Left lung (tissue), 4 donors: ENCODE measurements at regions not wholly inside any gene's neighbourhood (a gene's known extent, or its start where the extent isn't known, plus 50 kb on each side); places are given as distances from the start of the nearest gene placed in this dataset.
"Not testable (repeated sequence)": the region's sequence is repeated elsewhere in the genome, so short reads cannot be mapped to it uniquely, and the experiment has no call there.

ENCODE experiments used
- ATAC-seq: fragments of 200-7000 bp; cut with Tn5 transposase; one replicate; pipeline ENCODE4 v1.9.1; 2020; ENCODE audit warnings: moderate library complexity
- DNase-seq, 4 donors: peaks; one replicate each; pipeline ENCODE4 v3.0.0-alpha.2; 2013 to 2020
- H3K27ac ChIP-seq, 2 donors: fragments of 200-600 bp; sonication (generic) in 1 of 2; one replicate each; pipeline versions ENCODE4 v1.5.0 to v1.8.0; 2020 to 2021
- H3K27me3 ChIP-seq, 2 donors: fragments of 200-600 bp; sonication (generic) in 1 of 2; one replicate each; pipeline versions ENCODE4 v1.5.0 to v1.8.0; 2020 to 2021
- H3K36me3 ChIP-seq, 2 donors: fragments of 200-600 bp; sonication (generic) in 1 of 2; one replicate each; pipeline versions ENCODE4 v1.5.0 to v1.8.0; 2020 to 2021
- H3K4me1 ChIP-seq, 2 donors: fragments of 200-600 bp; one replicate each; pipeline ENCODE4 v1.8.0; 2021
- H3K4me3 ChIP-seq, 2 donors: fragments of 200-600 bp; sonication (generic) in 1 of 2; one replicate each; pipeline versions ENCODE4 v1.5.0 to v1.8.0; 2020 to 2021; ENCODE audit warnings: mild to moderate bottlenecking in 1 of 2
- H3K9me3 ChIP-seq, 2 donors: fragments of 200-600 bp; sonication (generic) in 1 of 2; one replicate each; pipeline versions ENCODE4 v1.5.0 to v1.8.0; 2020 to 2021
- CTCF ChIP-seq, 2 donors: fragments of 200-600 bp; sonication (generic) in 1 of 2; IDR thresholded peaks; one replicate each; pipeline versions ENCODE4 v1.5.0 to v1.8.0; 2021; ENCODE audit warnings: antibody characterized with exemption in 2 of 2
- intact Hi-C, 2 donors: fragments of 100-400 bp; cut with DNase I; formaldehyde crosslinking; loops; one replicate each; pipeline versions ENCODE4 v1.11.2 to v1.14.2; 2022
- donor health status: DM: no; HTN: yes; CAD: no.
- donor health status: DM: no; HTN: no; CAD: no.

- Histone ChIP-seq H3K4me3 (no peak overlapping the region), H3K9me3 (no peaks in the 10 kb centered on the region), H3K27me3 (no peaks in the 10 kb centered on the region), H3K4me1 (no peaks in the 10 kb centered on the region), H3K27ac (no peak overlapping the region), H3K36me3 (no peaks in the 10 kb centered on the region)
- no peak for TF ChIP-seq CTCF (IDR thresholded peaks at IDR 0.05)
- intact Hi-C loops = no loop called here
- ATAC-seq (no peak), DNase-seq (no peak)
Measured at GRCh38 chrX:3420316-3420715, 73.9 kb upstream of the MXRA5 start.

- no peak for TF ChIP-seq CTCF (IDR thresholded peaks at IDR 0.05)
- H3K27ac ChIP-seq = no peak overlapping the region
- no peak overlapping the region for H3K4me3 ChIP-seq
- H3K27me3 ChIP-seq = no peaks in the 10 kb centered on the region
- intact Hi-C loops = no loop called here
- H3K4me1 ChIP-seq = no peaks in the 10 kb centered on the region
- H3K36me3 ChIP-seq = no peaks in the 10 kb centered on the region
- ATAC-seq (no peak), DNase-seq (no peak)
- no peaks in the 10 kb centered on the region for H3K9me3 ChIP-seq
Measured at GRCh38 chrX:3415011-3415410, 68.6 kb upstream of the MXRA5 start.

- H3K9me3 ChIP-seq, DNase-seq, H3K4me1 ChIP-seq, H3K36me3 ChIP-seq, intact Hi-C loops, H3K27me3 ChIP-seq, H3K27ac ChIP-seq, ATAC-seq, H3K4me3 ChIP-seq: not testable (repeated sequence)
Measured at GRCh38 chrX:3411626-3412025, 65.2 kb upstream of the MXRA5 start.

GRCh38 chrX:3409936-3410335 is 63.5 kb upstream of the MXRA5 start:
- H3K9me3 ChIP-seq, H3K4me1 ChIP-seq, intact Hi-C loops, H3K4me3 ChIP-seq, H3K27ac ChIP-seq, H3K27me3 ChIP-seq, ATAC-seq, H3K36me3 ChIP-seq, DNase-seq: not testable (repeated sequence)

- Histone ChIP-seq H3K36me3 (no peaks in the 10 kb centered on the region), H3K9me3 (no peaks in the 10 kb centered on the region), H3K4me3 (no peak overlapping the region), H3K27me3 (no peaks in the 10 kb centered on the region), H3K27ac (no peak overlapping the region), H3K4me1 (no peaks in the 10 kb centered on the region)
- ATAC-seq = no peak
- intact Hi-C loops = no loop called here
- TF ChIP-seq CTCF (IDR thresholded peaks at IDR 0.05) = no peak
- DNase-seq = no peak
Measured at GRCh38 chrX:3407781-3408180, 61.3 kb upstream of the MXRA5 start.

- no peak for TF ChIP-seq CTCF (IDR thresholded peaks at IDR 0.05)
- H3K4me3 ChIP-seq = no peak overlapping the region
- H3K4me1 ChIP-seq = no peaks in the 10 kb centered on the region
- H3K9me3 ChIP-seq = no peaks in the 10 kb centered on the region
- H3K27ac ChIP-seq = no peak overlapping the region
- no peak for ATAC-seq
- DNase-seq = no peak
- intact Hi-C loops = no loop called here
- H3K27me3 ChIP-seq = no peaks in the 10 kb centered on the region
- no peaks in the 10 kb centered on the region for H3K36me3 ChIP-seq
Measured at GRCh38 chrX:3407121-3407520, 60.7 kb upstream of the MXRA5 start.
